ENCODE measurements at regions not wholly inside any gene's neighbourhood (a gene's known extent, or its start where the extent isn't known, plus 50 kb on each side); places are given as distances from the start of the nearest gene placed in this dataset.

- no peak for DNase-seq
Observed at GRCh38 chr7:84281518-84281917, 86.9 kb upstream of the SEMA3A start.

- no peak for DNase-seq
Observed at GRCh38 chr7:84277628-84278224, 83.1 kb upstream of the SEMA3A start.

- DNase-seq: peak; percentile 50
Observed at GRCh38 chr7:84274029-84274638, 79.5 kb upstream of the SEMA3A start.

- DNase-seq: no peak
Observed at GRCh38 chr7:84271543-84271942, 77.0 kb upstream of the SEMA3A start.

GRCh38 chr7:84264396-84264795 lies 69.8 kb upstream of the SEMA3A start:
- no peak for DNase-seq

GRCh38 chr7:84263106-84263505 lies 68.5 kb upstream of the SEMA3A start:
- no peak for DNase-seq

- no peak for DNase-seq
Observed at GRCh38 chr7:84261509-84261908, 66.9 kb upstream of the SEMA3A start.

GRCh38 chr7:84258628-84259027 lies 64.0 kb upstream of the SEMA3A start:
- DNase-seq: peak; percentile 37

GRCh38 chr7:84256571-84256971 lies 62.0 kb upstream of the SEMA3A start:
- no peak for DNase-seq

- DNase-seq: no peak
Observed at GRCh38 chr7:84251277-84251781, 56.7 kb upstream of the SEMA3A start.

- no peak for DNase-seq
Observed at GRCh38 chr7:84250452-84250851, 55.9 kb upstream of the SEMA3A start.

GRCh38 chr7:84249656-84250055 lies 55.1 kb upstream of the SEMA3A start:
- DNase-seq: no peak

GRCh38 chr7:84248843-84249242 lies 54.3 kb upstream of the SEMA3A start:
- no peak for DNase-seq

- DNase-seq: no peak
Observed at GRCh38 chr7:84248267-84248666, 53.7 kb upstream of the SEMA3A start.

GRCh38 chr7:84247591-84247990 lies 53.0 kb upstream of the SEMA3A start:
- no peak for DNase-seq

- DNase-seq: no peak
Observed at GRCh38 chr7:84245835-84246234, 51.2 kb upstream of the SEMA3A start.
